ENCODE measurements at regions not wholly inside any gene's neighbourhood (a gene's known extent, or its start where the extent isn't known, plus 50 kb on each side); places are given as distances from the start of the nearest gene placed in this dataset.

DNA sequence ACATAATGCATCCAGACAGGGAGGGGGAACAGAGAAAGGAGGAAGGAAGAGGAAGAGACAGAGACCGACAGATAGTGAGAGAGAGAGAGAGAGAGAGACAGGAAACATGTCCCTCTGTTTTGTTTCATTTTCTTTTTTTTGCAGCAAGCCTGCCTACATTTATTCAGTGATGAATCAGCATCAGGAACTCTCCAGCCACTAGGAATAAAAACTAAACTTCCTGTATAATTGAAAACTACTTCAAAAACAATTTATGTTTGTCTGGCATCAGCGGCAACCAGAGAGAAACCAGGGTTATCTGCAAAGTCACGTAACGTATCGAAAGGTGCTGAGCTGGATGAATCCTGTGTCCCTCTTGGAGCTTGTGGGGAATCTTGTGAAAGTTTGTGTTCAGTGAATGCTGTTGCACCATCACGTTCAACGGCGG, 148.6 kb upstream of the SOX21 start:
- H3K27me3 ChIP-seq, result no peaks in the 10 kb centered on the region
- no peak overlapping the region for H3K27ac ChIP-seq
- H3K4me3 ChIP-seq, result peak overlapping the region; percentile 16
- peaks cover 11% of the 10 kb centered on the region for H3K4me1 ChIP-seq (ENCODE audit: insufficient read depth)
- WGBS, 3 donors, result 2 to 12% (median 2%) methylated on average over 8 of the region's 8 CpGs
- H3K36me3 ChIP-seq, result no peaks in the 10 kb centered on the region
- DNase-seq, result peak in 1 of 5 donors; percentile 12
- TF ChIP-seq, protein P1, sequence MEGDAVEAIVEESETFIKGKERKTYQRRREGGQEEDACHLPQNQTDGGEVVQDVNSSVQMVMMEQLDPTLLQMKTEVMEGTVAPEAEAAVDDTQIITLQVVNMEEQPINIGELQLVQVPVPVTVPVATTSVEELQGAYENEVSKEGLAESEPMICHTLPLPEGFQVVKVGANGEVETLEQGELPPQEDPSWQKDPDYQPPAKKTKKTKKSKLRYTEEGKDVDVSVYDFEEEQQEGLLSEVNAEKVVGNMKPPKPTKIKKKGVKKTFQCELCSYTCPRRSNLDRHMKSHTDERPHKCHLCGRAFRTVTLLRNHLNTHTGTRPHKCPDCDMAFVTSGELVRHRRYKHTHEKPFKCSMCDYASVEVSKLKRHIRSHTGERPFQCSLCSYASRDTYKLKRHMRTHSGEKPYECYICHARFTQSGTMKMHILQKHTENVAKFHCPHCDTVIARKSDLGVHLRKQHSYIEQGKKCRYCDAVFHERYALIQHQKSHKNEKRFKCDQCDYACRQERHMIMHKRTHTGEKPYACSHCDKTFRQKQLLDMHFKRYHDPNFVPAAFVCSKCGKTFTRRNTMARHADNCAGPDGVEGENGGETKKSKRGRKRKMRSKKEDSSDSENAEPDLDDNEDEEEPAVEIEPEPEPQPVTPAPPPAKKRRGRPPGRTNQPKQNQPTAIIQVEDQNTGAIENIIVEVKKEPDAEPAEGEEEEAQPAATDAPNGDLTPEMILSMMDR (IDR thresholded peaks at IDR 0.05), result no peak
- no peak for TF ChIP-seq EP300 (IDR thresholded peaks at IDR 0.05)
- TF ChIP-seq POLR2A (IDR thresholded peaks at IDR 0.05), result no peak
- no peaks in the 10 kb centered on the region for H3K9me3 ChIP-seq
- intact Hi-C loops (cut with DNase I), result no loop called here

DNA sequence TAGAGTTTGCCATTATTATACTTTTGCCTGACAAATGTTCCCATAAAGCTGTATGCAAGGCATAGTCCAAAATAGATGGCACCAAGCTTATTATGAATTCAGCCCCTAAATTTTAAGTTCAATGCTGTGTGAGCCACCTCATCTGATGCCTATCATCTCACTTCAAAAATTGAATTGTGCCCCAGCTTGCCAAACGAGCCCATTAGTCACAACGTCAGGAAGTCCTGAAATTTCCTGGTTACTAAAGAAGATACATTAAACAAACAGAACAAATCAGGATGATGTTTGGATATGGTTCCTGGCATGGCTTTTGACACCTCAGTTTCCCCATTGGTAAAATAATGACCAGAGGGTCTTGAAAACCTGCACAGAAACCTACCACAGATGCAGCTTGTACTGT, 147.5 kb upstream of the SOX21 start:
- Histone ChIP-seq H3K9me3 (no peaks in the 10 kb centered on the region), H3K36me3 (no peaks in the 10 kb centered on the region), H3K27me3 (no peaks in the 10 kb centered on the region), H3K27ac (no peak overlapping the region), H3K4me3 (no peak overlapping the region), H3K4me1 (ENCODE audit: insufficient read depth) (peaks cover 11% of the 10 kb centered on the region)
- intact Hi-C loops (cut with DNase I), result no loop called here
- DNase-seq, result no peak
- 84 to 87% (median 86%) methylated on average over 2 of the region's 2 CpGs for WGBS, 3 donors
- TF ChIP-seq, protein P1 (IDR thresholded peaks at IDR 0.05), result no peak
- no peak for TF ChIP-seq POLR2A (IDR thresholded peaks at IDR 0.05)
- no peak for TF ChIP-seq EP300 (IDR thresholded peaks at IDR 0.05)

DNA sequence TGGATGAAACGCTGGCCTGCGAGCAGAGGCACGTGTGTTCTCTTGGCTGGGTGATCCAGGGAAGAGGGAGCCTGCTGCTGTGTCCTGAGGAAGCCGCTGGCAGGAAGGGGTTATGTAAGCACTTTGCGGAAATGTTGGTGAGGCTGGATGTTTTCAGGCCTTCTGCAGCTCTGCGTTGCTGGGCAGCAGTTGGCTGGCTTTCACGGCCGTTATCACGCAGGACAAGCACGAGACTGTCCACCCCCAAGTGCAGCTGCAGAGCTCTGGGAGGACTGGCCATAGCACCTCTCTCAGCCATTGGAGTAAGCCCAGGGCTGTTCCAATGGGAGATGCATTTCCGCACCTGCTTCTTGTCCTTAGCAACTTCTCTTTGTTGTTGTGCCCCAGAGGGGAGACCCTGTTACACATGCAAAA, 146.9 kb upstream of the SOX21 start:
- no peak overlapping the region for H3K27ac ChIP-seq
- no peaks in the 10 kb centered on the region for H3K36me3 ChIP-seq
- peak; percentile 53 to 82 (median 64) for DNase-seq
- H3K27me3 ChIP-seq, result no peaks in the 10 kb centered on the region
- intact Hi-C loops (cut with DNase I), result no loop called here
- H3K4me3 ChIP-seq, result no peak overlapping the region
- WGBS, 3 donors, result 19 to 33% (median 21%) methylated on average over 11 of the region's 11 CpGs
- H3K9me3 ChIP-seq, result no peaks in the 10 kb centered on the region
- TF ChIP-seq, protein P1 (IDR thresholded peaks at IDR 0.05), result no peak
- no peak for TF ChIP-seq POLR2A (IDR thresholded peaks at IDR 0.05)
- TF ChIP-seq EP300 (IDR thresholded peaks at IDR 0.05), result no peak
- H3K4me1 ChIP-seq (ENCODE audit: insufficient read depth), result peaks cover 11% of the 10 kb centered on the region

DNA sequence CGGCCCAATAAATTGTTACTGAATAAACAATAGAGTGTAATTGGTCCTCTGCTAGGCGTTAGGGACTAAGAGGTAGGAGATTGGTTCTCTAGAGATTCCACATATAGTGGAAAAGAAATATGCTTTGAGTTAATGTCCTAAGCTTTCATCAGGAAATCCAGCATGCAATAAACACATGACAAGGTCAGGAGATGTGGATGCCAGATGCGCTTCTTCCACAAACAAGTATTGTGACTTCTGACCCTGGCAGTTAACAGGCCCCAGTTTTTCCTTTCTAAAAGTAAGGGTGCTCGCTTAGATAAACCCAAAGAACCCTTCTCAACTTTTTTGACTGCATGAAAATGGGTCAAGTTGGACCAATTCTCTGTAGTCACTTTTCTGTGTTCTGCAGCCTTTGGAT, 146.5 kb upstream of the SOX21 start:
- peaks cover 11% of the 10 kb centered on the region for H3K4me1 ChIP-seq (ENCODE audit: insufficient read depth)
- TF ChIP-seq POLR2A (IDR thresholded peaks at IDR 0.05) (no peak), EP300 (IDR thresholded peaks at IDR 0.05) (no peak)
- TF ChIP-seq, protein P1 (IDR thresholded peaks at IDR 0.05), result no peak
- DNase-seq, result no peak
- no peaks in the 10 kb centered on the region for H3K36me3 ChIP-seq
- no peak overlapping the region for H3K27ac ChIP-seq
- H3K4me3 ChIP-seq, result no peak overlapping the region
- intact Hi-C loops (cut with DNase I), result no loop called here
- WGBS, 3 donors, result 81 to 87% (median 86%) methylated on average over 4 of the region's 4 CpGs
- H3K9me3 ChIP-seq, result no peaks in the 10 kb centered on the region
- no peaks in the 10 kb centered on the region for H3K27me3 ChIP-seq
